Iris pigment epithelial cell (primary cell): ENCODE measurements at regions not wholly inside any gene's neighbourhood (a gene's known extent, or its start where the extent isn't known, plus 50 kb on each side); places are given as distances from the start of the nearest gene placed in this dataset.
A peak's percentile ranks its signal among the peaks of the same experiment; 100 is the strongest.

ENCODE experiments used
- DNase-seq: peaks from one replicate; pipeline ENCODE4 v3.0.0-alpha.2; 2011; ENCODE audit warnings: low read depth

DNA sequence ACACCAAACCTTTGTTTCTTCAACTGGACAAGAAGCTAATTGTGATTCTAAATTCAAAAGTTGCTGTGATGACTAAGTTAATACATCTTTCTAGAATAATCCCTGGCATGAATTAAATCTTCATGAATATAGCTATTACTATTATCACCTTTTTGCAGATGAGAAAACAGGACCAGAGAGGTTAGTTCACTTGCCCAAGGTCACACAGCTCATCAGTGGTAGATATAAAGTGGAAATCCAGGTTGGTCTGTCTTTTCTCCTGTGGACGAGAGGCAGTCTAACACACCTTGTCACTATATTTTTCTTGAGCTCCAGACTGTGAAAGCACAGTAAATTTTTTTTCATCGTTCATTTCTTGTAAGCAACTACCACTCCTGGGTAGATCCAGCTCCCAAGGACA is 247.6 kb upstream of the LRTM1 start:
- no peak for DNase-seq

DNA sequence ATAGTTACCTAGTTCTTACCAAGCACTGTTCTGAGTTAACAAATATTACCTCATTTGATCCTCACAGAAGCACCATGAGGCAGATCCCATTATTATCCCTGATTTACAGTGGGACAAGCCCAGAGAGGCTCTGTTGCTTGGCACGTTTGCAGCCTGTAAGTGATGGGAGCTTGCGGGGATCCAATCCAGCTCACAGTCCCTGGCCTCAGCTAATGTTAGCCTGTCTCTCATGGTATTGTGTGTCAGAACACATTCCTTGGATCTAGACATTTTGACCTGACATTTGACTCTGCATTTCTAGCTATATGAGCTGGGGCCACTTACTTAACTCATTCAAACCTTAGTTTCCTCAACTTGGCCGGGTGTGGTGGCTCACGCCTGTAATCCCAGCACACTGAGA is 246.9 kb upstream of the LRTM1 start:
- no peak for DNase-seq

- no peak for DNase-seq
Measured at GRCh38 chr3:55173504-55173903, 245.6 kb upstream of the LRTM1 start.

DNA sequence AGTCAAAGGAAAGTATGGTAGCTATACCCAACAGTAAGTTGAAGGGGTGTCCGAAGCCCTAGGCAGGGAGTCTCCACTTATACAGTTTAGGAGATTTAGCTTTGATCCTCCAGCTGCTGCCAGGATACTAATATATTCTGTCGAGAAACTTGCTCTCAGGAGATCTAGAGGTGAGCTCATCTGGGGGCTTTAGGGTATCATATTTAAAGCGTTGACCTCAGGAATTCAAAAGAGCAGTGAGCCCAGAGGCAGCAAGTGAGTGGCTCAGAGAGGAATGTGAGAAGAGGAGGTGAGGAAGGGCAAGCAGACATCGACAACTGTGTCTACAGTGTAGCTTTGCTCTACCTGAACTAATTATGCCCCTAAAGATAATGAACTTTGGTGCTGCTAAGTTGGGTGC is 245.1 kb upstream of the LRTM1 start:
- no peak for DNase-seq

- DNase-seq = no peak
Measured at GRCh38 chr3:55170444-55170843, 242.6 kb upstream of the LRTM1 start.

DNA sequence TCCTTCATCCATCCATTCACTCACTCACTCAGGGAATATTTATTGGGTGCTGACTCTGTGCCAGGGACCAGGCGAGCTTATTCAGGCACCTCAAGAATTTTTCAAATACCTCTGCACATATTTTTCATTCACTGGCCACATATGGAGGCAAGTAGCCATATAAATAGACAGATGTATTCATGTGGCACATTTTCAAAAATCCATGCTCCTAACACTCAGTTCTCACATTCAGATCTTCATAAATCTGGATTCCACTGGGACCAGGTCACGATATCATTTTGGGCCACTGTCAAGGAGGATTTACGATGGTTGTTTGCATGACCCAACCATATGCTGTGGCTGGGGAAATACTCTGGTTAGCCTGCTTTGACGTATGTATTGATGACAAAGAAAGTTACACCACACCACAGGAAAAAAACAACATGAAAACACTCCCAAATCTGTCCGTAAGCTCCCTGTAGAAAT is 241.8 kb upstream of the LRTM1 start:
- peak; percentile 99 for DNase-seq

DNA sequence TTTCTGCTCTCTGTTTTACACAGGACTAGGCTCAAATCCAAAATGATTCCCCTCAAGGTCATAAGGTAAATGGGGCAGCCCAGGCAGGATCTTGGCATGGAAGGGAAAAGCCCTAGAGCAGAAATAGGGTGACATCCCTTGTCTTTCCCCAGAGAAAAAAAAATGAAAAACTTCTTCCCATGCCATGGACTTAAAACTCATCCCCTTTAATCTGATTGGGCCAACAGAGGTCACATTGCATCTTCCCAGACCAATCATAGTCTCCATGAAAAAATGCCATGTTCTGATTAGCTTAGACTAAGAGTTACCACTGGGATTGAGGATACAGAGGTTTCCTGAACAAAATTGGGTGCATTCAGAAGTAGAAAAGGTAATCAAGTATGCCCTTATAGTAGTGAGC is 241.3 kb upstream of the LRTM1 start:
- DNase-seq = no peak

DNA sequence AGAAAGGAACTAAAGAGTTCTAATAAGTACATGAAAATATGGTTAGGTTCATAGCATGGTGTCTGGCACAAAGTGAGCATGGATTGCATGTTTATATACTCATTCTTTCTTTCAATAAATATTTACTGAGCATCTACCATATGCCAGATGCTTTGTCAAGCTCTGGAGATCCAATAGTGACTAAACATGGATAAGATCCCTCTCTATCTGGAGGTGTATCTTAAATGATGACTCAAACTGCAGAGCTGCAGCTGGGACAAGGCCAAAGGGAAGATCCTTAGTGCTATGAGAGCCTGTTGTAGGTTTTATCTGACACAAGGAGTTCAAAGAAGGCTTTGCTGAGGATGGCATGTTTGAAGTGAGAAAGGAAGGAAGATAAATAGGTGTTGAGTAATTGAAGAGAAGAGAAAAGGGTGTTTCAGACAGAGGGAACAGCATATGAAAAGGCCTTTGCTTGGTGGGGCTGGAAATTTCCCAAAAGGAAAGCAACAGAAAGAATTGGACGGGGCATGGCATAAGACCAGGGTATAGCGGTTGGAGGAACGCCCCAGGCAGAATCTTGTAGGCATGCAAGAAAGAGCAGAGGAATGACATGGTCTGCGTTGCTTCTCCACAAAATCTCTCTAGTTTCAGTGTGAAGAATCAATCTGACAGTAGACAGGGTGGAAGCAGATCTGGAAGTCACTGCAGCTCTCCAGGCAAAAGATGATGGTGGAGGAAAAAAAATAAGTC is 239.9 kb upstream of the LRTM1 start:
- peak; percentile 82 for DNase-seq

- DNase-seq = no peak
Measured at GRCh38 chr3:55166576-55167555, 239.0 kb upstream of the LRTM1 start.

- no peak for DNase-seq
Measured at GRCh38 chr3:55165704-55166405, 238.0 kb upstream of the LRTM1 start.

- no peak for DNase-seq
Measured at GRCh38 chr3:55165278-55165677, 237.4 kb upstream of the LRTM1 start.

DNA sequence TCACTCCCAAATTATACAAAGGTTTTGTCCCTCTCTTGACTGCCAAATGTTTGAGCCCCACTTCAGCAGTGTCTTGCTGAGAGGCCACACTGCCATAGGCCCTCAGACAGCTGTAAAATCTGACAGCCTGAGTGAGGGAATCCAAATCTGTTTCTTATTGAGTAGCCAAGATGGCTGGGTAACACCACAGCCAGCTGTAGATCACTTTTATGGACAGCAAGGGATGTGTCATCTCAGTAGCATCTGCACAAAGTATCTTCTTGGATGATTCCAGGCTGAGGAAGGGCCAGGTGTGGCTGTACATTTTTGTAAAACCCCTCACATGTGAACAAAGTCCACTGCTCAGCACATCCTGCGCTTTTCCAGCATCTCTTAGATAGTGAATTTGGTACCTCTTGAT is 237.0 kb upstream of the LRTM1 start:
- DNase-seq = no peak

- DNase-seq = no peak
Measured at GRCh38 chr3:55164191-55164590, 236.3 kb upstream of the LRTM1 start.

DNA sequence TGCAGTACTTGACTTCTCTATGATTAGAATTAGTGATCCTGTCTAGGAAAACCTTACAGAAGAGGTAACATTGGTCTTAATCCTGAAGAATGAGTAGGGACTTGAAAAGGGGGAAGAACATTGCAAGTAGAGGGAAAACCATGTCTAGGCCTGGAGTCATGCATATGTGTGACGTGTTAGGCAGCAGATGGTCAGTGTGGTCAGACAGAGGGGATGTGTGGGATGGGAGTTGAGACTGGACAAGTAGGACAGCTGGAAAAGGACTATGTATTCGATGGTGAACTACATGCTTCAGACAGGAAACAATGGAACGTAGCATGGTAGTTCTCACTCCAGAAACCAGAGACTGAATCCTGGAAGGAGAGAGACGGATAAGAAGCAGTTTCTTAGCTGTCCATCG is 235.6 kb upstream of the LRTM1 start:
- DNase-seq = no peak

GRCh38 chr3:55162031-55162795 is 234.4 kb upstream of the LRTM1 start:
- peak; percentile 88 for DNase-seq

- DNase-seq = peak; percentile 48
Measured at GRCh38 chr3:55161231-55161630, 233.4 kb upstream of the LRTM1 start.

GRCh38 chr3:55160241-55160983 is 232.6 kb upstream of the LRTM1 start:
- DNase-seq = peak; percentile 93

DNA sequence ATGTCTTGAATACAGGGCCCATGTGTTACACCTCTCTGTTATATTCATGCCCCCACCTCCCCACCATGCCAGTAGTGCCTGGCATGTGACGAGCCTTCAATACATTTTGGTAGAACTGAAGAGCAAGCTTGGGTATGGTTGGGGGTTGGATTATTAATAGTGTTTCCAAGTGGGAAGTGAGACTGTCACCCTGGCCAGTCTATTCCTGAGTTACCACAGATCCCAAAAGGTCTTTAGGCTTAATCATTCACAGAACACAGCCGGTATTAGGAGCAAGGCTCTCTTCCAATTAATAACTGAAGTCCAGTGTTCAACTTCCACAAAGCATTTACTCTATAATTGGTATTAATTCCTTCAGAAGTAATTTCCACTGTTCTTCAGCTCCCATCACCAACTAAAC is 231.9 kb upstream of the LRTM1 start:
- no peak for DNase-seq

GRCh38 chr3:55159016-55159415 is 231.2 kb upstream of the LRTM1 start:
- no peak for DNase-seq

DNA sequence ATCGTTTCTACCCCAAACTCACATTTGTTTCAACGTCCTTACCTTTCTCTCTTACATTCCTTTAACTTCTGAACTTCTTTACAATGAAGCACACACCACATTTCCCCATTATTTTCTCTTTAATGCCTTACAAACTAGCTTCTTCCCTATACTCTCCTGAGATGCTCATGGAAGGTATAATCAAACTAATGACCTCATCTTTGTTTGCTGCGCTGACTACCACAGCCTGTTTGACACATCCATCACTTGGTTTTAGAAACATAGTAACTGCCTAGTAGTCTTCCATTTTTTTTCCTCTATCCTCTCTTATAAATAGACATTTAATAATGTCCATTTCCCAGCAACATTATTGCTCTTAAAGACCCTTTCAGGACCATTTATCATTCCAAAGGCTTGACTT is 230.5 kb upstream of the LRTM1 start:
- no peak for DNase-seq

DNA sequence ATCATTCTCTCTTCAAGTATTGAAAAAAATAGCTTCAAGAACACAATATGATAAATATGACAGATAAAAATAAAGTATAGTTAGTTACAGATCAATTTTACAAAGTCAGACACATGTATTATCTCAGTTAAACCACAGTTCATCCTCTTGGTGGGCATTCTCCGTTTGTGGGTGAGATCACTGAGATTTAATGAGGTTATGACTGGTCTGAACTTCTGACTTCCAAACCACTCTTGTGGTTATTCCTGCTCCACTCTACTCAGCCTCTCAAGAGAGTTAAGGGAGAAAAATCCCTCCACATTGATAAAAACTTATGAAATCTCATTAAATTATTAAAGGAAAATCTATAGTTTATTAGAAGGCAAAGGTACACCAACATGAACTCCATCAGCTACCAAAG is 229.9 kb upstream of the LRTM1 start:
- peak; percentile 38 for DNase-seq
